ENCODE measurements at regions not wholly inside any gene's neighbourhood (a gene's known extent, or its start where the extent isn't known, plus 50 kb on each side); places are given as distances from the start of the nearest gene placed in this dataset.

DNA sequence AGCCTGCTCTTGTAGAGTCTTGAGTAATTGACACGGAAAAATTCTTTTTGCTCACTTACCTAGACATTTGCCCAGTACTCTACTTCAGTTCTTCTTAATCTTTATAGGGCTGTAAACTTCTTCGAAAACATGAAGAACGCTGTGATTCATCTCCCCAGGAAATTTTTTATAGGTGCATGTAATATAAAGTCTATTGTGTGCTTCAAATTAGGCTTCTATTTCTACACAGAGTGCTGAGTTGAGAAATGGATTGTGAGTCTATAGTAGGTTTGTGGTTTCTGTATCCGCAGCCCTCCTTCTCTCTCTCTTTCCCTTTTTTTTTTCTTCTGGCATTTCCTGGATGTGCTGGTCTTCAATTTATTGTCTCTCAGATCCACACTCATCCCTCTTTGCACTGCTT lies 183.3 kb upstream of the DCBLD2 start:
- no peaks in the 10 kb centered on the region for H3K27me3 ChIP-seq (ENCODE audit: insufficient read depth, low read depth, low read length)
- H3K9me3 ChIP-seq (ENCODE audit: low read length), result no peaks in the 10 kb centered on the region
- no peak overlapping the region for H3K27ac ChIP-seq (ENCODE audit: low read length)
- TF ChIP-seq SMC3 (conservative IDR thresholded peaks at IDR 0.05; ENCODE audit: poor library complexity) (no peak), EZH2 (IDR thresholded peaks at IDR 0.05; ENCODE audit: borderline replicate concordance, insufficient read depth, low read length, poor library complexity, severe bottlenecking) (no peak), TAF1 (IDR thresholded peaks at IDR 0.05; ENCODE audit: low read depth) (no peak), POLR2AphosphoS5 (IDR thresholded peaks at IDR 0.05) (no peak)
- TF ChIP-seq, protein P1, sequence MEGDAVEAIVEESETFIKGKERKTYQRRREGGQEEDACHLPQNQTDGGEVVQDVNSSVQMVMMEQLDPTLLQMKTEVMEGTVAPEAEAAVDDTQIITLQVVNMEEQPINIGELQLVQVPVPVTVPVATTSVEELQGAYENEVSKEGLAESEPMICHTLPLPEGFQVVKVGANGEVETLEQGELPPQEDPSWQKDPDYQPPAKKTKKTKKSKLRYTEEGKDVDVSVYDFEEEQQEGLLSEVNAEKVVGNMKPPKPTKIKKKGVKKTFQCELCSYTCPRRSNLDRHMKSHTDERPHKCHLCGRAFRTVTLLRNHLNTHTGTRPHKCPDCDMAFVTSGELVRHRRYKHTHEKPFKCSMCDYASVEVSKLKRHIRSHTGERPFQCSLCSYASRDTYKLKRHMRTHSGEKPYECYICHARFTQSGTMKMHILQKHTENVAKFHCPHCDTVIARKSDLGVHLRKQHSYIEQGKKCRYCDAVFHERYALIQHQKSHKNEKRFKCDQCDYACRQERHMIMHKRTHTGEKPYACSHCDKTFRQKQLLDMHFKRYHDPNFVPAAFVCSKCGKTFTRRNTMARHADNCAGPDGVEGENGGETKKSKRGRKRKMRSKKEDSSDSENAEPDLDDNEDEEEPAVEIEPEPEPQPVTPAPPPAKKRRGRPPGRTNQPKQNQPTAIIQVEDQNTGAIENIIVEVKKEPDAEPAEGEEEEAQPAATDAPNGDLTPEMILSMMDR (IDR thresholded peaks at IDR 0.05; ENCODE audit: poor library complexity, severe bottlenecking), result no peak
- TF ChIP-seq, protein P2, sequence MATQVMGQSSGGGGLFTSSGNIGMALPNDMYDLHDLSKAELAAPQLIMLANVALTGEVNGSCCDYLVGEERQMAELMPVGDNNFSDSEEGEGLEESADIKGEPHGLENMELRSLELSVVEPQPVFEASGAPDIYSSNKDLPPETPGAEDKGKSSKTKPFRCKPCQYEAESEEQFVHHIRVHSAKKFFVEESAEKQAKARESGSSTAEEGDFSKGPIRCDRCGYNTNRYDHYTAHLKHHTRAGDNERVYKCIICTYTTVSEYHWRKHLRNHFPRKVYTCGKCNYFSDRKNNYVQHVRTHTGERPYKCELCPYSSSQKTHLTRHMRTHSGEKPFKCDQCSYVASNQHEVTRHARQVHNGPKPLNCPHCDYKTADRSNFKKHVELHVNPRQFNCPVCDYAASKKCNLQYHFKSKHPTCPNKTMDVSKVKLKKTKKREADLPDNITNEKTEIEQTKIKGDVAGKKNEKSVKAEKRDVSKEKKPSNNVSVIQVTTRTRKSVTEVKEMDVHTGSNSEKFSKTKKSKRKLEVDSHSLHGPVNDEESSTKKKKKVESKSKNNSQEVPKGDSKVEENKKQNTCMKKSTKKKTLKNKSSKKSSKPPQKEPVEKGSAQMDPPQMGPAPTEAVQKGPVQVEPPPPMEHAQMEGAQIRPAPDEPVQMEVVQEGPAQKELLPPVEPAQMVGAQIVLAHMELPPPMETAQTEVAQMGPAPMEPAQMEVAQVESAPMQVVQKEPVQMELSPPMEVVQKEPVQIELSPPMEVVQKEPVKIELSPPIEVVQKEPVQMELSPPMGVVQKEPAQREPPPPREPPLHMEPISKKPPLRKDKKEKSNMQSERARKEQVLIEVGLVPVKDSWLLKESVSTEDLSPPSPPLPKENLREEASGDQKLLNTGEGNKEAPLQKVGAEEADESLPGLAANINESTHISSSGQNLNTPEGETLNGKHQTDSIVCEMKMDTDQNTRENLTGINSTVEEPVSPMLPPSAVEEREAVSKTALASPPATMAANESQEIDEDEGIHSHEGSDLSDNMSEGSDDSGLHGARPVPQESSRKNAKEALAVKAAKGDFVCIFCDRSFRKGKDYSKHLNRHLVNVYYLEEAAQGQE (IDR thresholded peaks at IDR 0.05; ENCODE audit: borderline replicate concordance), result no peak
- H3K4me2 ChIP-seq (ENCODE audit: low read length), result no peak overlapping the region
- no peak overlapping the region for H2AFZ ChIP-seq (ENCODE audit: low read depth, low read length)
- H3K9ac ChIP-seq (ENCODE audit: low read length), result no peak overlapping the region
- H3F3A ChIP-seq (ENCODE audit: insufficient read depth, low read length, poor library complexity, severe bottlenecking), result no peaks in the 10 kb centered on the region
- H4K20me1 ChIP-seq (ENCODE audit: insufficient read depth), result no peaks in the 10 kb centered on the region
- no peaks in the 10 kb centered on the region for H3K9me2 ChIP-seq (ENCODE audit: insufficient read depth, low read length)
- no peaks in the 10 kb centered on the region for H3K36me3 ChIP-seq (ENCODE audit: insufficient read depth, low read length)
- no peaks in the 10 kb centered on the region for H3K79me2 ChIP-seq (replicated peaks; ENCODE audit: insufficient read depth, low read length)
- H3K4me3 ChIP-seq (ENCODE audit: low read length), result no peak overlapping the region

DNA sequence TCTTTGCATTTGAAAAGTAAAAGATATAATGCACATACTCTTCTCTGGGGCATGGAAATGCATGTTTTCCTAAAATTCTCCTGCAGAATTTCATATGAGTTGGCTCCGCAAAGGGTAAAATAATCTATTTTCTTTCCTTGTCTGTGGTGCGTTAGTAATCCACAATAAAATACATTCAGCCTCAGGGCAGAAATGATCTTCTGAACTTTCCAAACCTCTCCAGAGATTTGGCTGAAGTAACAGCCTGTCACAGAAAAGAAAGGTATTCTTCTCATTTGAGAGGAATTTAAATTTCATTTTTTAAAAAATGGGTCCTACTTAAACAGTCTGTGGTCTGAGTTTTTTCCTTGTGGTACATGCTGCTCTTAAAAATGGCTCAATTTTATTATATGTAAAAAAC lies 182.7 kb upstream of the DCBLD2 start:
- H3K9me2 ChIP-seq (ENCODE audit: insufficient read depth, low read length), result no peaks in the 10 kb centered on the region
- H3K9me3 ChIP-seq (ENCODE audit: low read length), result no peaks in the 10 kb centered on the region
- H3K79me2 ChIP-seq (replicated peaks; ENCODE audit: insufficient read depth, low read length), result no peaks in the 10 kb centered on the region
- no peak overlapping the region for H3K9ac ChIP-seq (ENCODE audit: low read length)
- H3K4me3 ChIP-seq (ENCODE audit: low read length), result no peak overlapping the region
- H2AFZ ChIP-seq (ENCODE audit: low read depth, low read length), result no peak overlapping the region
- no peak overlapping the region for H3K27ac ChIP-seq (ENCODE audit: low read length)
- no peaks in the 10 kb centered on the region for H3K27me3 ChIP-seq (ENCODE audit: insufficient read depth, low read depth, low read length)
- H3F3A ChIP-seq (ENCODE audit: insufficient read depth, low read length, poor library complexity, severe bottlenecking), result no peaks in the 10 kb centered on the region
- H4K20me1 ChIP-seq (ENCODE audit: insufficient read depth), result no peaks in the 10 kb centered on the region
- no peak for TF ChIP-seq EP300 (conservative IDR thresholded peaks at IDR 0.05; ENCODE audit: poor library complexity, severe bottlenecking)
- no peak for TF ChIP-seq POLR2AphosphoS5 (IDR thresholded peaks at IDR 0.05)
- TF ChIP-seq, protein P1 (IDR thresholded peaks at IDR 0.05; ENCODE audit: poor library complexity, severe bottlenecking), result no peak
- TF ChIP-seq, protein P2 (IDR thresholded peaks at IDR 0.05; ENCODE audit: borderline replicate concordance), result no peak
- TF ChIP-seq SMC3 (conservative IDR thresholded peaks at IDR 0.05; ENCODE audit: poor library complexity), result no peak
- no peak for TF ChIP-seq RAD21 (conservative IDR thresholded peaks at IDR 0.05)
- no peak for TF ChIP-seq TAF1 (IDR thresholded peaks at IDR 0.05; ENCODE audit: low read depth)
- no peaks in the 10 kb centered on the region for H3K36me3 ChIP-seq (ENCODE audit: insufficient read depth, low read length)
- H3K4me2 ChIP-seq (ENCODE audit: low read length), result no peak overlapping the region

All from neural cell (in vitro differentiated cells).